Mucosa of stomach (tissue), 1 donor: ENCODE measurements at regions not wholly inside any gene's neighbourhood (a gene's known extent, or its start where the extent isn't known, plus 50 kb on each side); places are given as distances from the start of the nearest gene placed in this dataset.

ENCODE experiments used
- H3K27me3 ChIP-seq: one replicate; pipeline ENCODE4 v1.7.0; 2013; ENCODE audit warnings: mild to moderate bottlenecking, low read length; ENCODE audit not compliant: control insufficient read depth, insufficient read depth
- H3K36me3 ChIP-seq: one replicate; pipeline ENCODE4 v1.7.0; 2013; ENCODE audit warnings: low read length; ENCODE audit not compliant: control insufficient read depth, insufficient read depth
- H3K4me1 ChIP-seq: one replicate; pipeline ENCODE4 v1.7.0; 2013; ENCODE audit warnings: mild to moderate bottlenecking, low read length; ENCODE audit not compliant: control insufficient read depth, insufficient read depth
- H3K4me3 ChIP-seq: one replicate; pipeline ENCODE4 v1.7.0; 2013; ENCODE audit warnings: low read length
- H3K9ac ChIP-seq: one replicate; pipeline ENCODE4 v1.7.0; 2013; ENCODE audit warnings: mild to moderate bottlenecking, low read length, moderate library complexity
- H3K9me3 ChIP-seq: one replicate; pipeline ENCODE4 v1.7.0; 2013; ENCODE audit warnings: mild to moderate bottlenecking, low read length, moderate library complexity; ENCODE audit not compliant: control insufficient read depth
- donor health status: Pancreatic carcinoma.

- Histone ChIP-seq H3K4me3 (no peak overlapping the region), H3K9ac (no peak overlapping the region), H3K27me3 (no peaks in the 10 kb centered on the region), H3K36me3 (no peaks in the 10 kb centered on the region), H3K9me3 (no peaks in the 10 kb centered on the region), H3K4me1 (no peaks in the 10 kb centered on the region)
Measured at GRCh38 chr11:115895594-115895993, 391.4 kb upstream of the CADM1 start.

- Histone ChIP-seq H3K4me1 (no peaks in the 10 kb centered on the region), H3K4me3 (no peak overlapping the region), H3K9ac (no peak overlapping the region), H3K27me3 (no peaks in the 10 kb centered on the region), H3K36me3 (no peaks in the 10 kb centered on the region), H3K9me3 (no peaks in the 10 kb centered on the region)
Measured at GRCh38 chr11:115894176-115894575, 390.0 kb upstream of the CADM1 start.

GRCh38 chr11:115893461-115894099, 389.4 kb upstream of the CADM1 start:
- Histone ChIP-seq H3K27me3 (no peaks in the 10 kb centered on the region), H3K4me1 (no peaks in the 10 kb centered on the region), H3K4me3 (no peak overlapping the region), H3K9ac (no peak overlapping the region), H3K9me3 (no peaks in the 10 kb centered on the region), H3K36me3 (no peaks in the 10 kb centered on the region)

- H3K27me3 ChIP-seq, result no peaks in the 10 kb centered on the region
- no peaks in the 10 kb centered on the region for H3K4me1 ChIP-seq
- no peaks in the 10 kb centered on the region for H3K9me3 ChIP-seq
- H3K36me3 ChIP-seq, result no peaks in the 10 kb centered on the region
- H3K9ac ChIP-seq, result no peak overlapping the region
- no peak overlapping the region for H3K4me3 ChIP-seq
Measured at GRCh38 chr11:115892016-115892415, 387.8 kb upstream of the CADM1 start.

GRCh38 chr11:115891581-115891980, 387.4 kb upstream of the CADM1 start:
- Histone ChIP-seq H3K27me3 (no peaks in the 10 kb centered on the region), H3K36me3 (no peaks in the 10 kb centered on the region), H3K4me3 (no peak overlapping the region), H3K9ac (no peak overlapping the region), H3K4me1 (no peaks in the 10 kb centered on the region), H3K9me3 (no peaks in the 10 kb centered on the region)

GRCh38 chr11:115890500-115890899, 386.3 kb upstream of the CADM1 start:
- Histone ChIP-seq H3K9me3 (no peaks in the 10 kb centered on the region), H3K4me3 (no peak overlapping the region), H3K4me1 (no peaks in the 10 kb centered on the region), H3K36me3 (no peaks in the 10 kb centered on the region), H3K27me3 (no peaks in the 10 kb centered on the region), H3K9ac (no peak overlapping the region)

GRCh38 chr11:115889712-115890111, 385.5 kb upstream of the CADM1 start:
- Histone ChIP-seq H3K27me3 (no peaks in the 10 kb centered on the region), H3K9me3 (no peaks in the 10 kb centered on the region), H3K4me3 (no peak overlapping the region), H3K36me3 (no peaks in the 10 kb centered on the region), H3K4me1 (no peaks in the 10 kb centered on the region), H3K9ac (no peak overlapping the region)

- no peak overlapping the region for H3K9ac ChIP-seq
- H3K4me1 ChIP-seq, result no peaks in the 10 kb centered on the region
- H3K27me3 ChIP-seq, result no peaks in the 10 kb centered on the region
- H3K9me3 ChIP-seq, result no peaks in the 10 kb centered on the region
- no peak overlapping the region for H3K4me3 ChIP-seq
- H3K36me3 ChIP-seq, result no peaks in the 10 kb centered on the region
Measured at GRCh38 chr11:115887727-115888126, 383.5 kb upstream of the CADM1 start.

- H3K9ac ChIP-seq, result no peak overlapping the region
- no peak overlapping the region for H3K4me3 ChIP-seq
- no peaks in the 10 kb centered on the region for H3K4me1 ChIP-seq
- no peaks in the 10 kb centered on the region for H3K9me3 ChIP-seq
- no peaks in the 10 kb centered on the region for H3K36me3 ChIP-seq
- H3K27me3 ChIP-seq, result no peaks in the 10 kb centered on the region
Measured at GRCh38 chr11:115887316-115887715, 383.1 kb upstream of the CADM1 start.

GRCh38 chr11:115886422-115886733, 382.2 kb upstream of the CADM1 start:
- H3K4me1 ChIP-seq, result no peaks in the 10 kb centered on the region
- H3K9me3 ChIP-seq, result no peaks in the 10 kb centered on the region
- no peaks in the 10 kb centered on the region for H3K27me3 ChIP-seq
- no peaks in the 10 kb centered on the region for H3K36me3 ChIP-seq
- H3K9ac ChIP-seq, result no peak overlapping the region
- no peak overlapping the region for H3K4me3 ChIP-seq

GRCh38 chr11:115885535-115886421, 381.6 kb upstream of the CADM1 start:
- H3K4me1 ChIP-seq, result no peaks in the 10 kb centered on the region
- H3K9me3 ChIP-seq, result no peaks in the 10 kb centered on the region
- H3K36me3 ChIP-seq, result no peaks in the 10 kb centered on the region
- no peaks in the 10 kb centered on the region for H3K27me3 ChIP-seq
- no peak overlapping the region for H3K9ac ChIP-seq
- H3K4me3 ChIP-seq, result no peak overlapping the region

- H3K9me3 ChIP-seq, result no peaks in the 10 kb centered on the region
- no peaks in the 10 kb centered on the region for H3K27me3 ChIP-seq
- H3K4me3 ChIP-seq, result no peak overlapping the region
- no peak overlapping the region for H3K9ac ChIP-seq
- no peaks in the 10 kb centered on the region for H3K4me1 ChIP-seq
- H3K36me3 ChIP-seq, result no peaks in the 10 kb centered on the region
Measured at GRCh38 chr11:115884800-115885534, 380.8 kb upstream of the CADM1 start.
